ENCODE measurements at regions not wholly inside any gene's neighbourhood (a gene's known extent, or its start where the extent isn't known, plus 50 kb on each side); places are given as distances from the start of the nearest gene placed in this dataset.
"Not testable (repeated sequence)": the region's sequence is repeated elsewhere in the genome, so short reads cannot be mapped to it uniquely, and the experiment has no call there.

- Mint-ChIP-seq H3K27ac (no peak overlapping the region), H3K36me3 (no peaks in the 10 kb centered on the region), H3K4me1 (no peaks in the 10 kb centered on the region), H3K4me3 (no peak overlapping the region), H3K9me3 (no peaks in the 10 kb centered on the region), H3K27me3 (peaks cover 5 to 18% of the 10 kb centered on the region in 2 donors)
- Histone ChIP-seq H3K27me3 (ENCODE audit: insufficient read depth, low read length, poor library complexity, severe bottlenecking) (no peaks in the 10 kb centered on the region), H3K36me3 (ENCODE audit: insufficient read depth, low read length) (no peaks in the 10 kb centered on the region), H3K4me1 (ENCODE audit: insufficient read depth, low read length) (no peaks in the 10 kb centered on the region), H3K9me3 (ENCODE audit: low read length) (no peaks in the 10 kb centered on the region), H3K27ac (ENCODE audit: low read depth, low read length) (no peak overlapping the region), H3K4me3 (ENCODE audit: low read length) (no peak overlapping the region)
- DNase-seq = no peak
- ChIA-PET POLR2A (no interaction called here), CTCF (interaction anchor here (1.6 kb wide), 1 partner anchor 433 kb away, joined by 4 read pairs; no protein-coding TSS in a partner anchor)
Measured at GRCh38 chr16:87202346-87202745, 114.8 kb downstream of the C16orf95 start.

DNA sequence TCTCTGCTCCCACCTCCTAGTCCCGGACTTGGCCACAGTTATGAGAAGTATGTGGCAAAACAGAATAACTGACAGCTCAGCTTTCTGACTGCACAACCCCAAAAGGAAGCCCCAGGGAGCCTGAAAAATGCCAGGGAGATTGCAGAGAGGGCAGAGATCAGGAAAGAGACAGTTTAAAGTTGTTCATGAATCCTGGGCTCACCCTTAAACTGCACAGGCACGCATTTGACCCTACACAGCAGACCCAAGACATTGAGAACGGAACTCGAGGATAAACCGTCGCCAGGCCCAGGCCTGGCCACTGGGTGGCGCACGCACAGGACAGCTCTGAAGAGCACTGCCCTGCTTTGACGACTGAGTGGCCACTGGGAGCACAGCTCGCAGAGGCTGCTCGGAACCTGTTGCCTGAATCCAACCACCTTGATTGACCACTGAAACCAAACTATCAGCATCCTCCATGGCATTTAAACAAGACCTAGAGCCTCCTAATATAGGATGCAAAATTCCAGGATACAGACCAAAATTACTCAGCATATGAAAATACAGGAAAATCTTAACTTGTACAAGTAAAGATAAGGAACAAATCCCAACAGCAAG, 114.0 kb downstream of the C16orf95 start:
- no peak overlapping the region for H3K27ac Mint-ChIP-seq
- POLR2A ChIA-PET = no interaction called here
- no peaks in the 10 kb centered on the region for H3K27me3 ChIP-seq (ENCODE audit: insufficient read depth, low read length, poor library complexity, severe bottlenecking)
- H3K9me3 ChIP-seq (ENCODE audit: low read length) = no peaks in the 10 kb centered on the region
- no peak overlapping the region for H3K4me3 Mint-ChIP-seq
- H3K36me3 ChIP-seq (ENCODE audit: insufficient read depth, low read length) = no peaks in the 10 kb centered on the region
- peaks cover 5 to 18% of the 10 kb centered on the region in 2 donors for H3K27me3 Mint-ChIP-seq
- no peaks in the 10 kb centered on the region for H3K36me3 Mint-ChIP-seq
- CTCF ChIA-PET = no interaction called here
- H3K4me1 Mint-ChIP-seq = no peaks in the 10 kb centered on the region
- no peaks in the 10 kb centered on the region for H3K4me1 ChIP-seq (ENCODE audit: insufficient read depth, low read length)
- no peak overlapping the region for H3K4me3 ChIP-seq (ENCODE audit: low read length)
- no peaks in the 10 kb centered on the region for H3K9me3 Mint-ChIP-seq
- no peak overlapping the region for H3K27ac ChIP-seq (ENCODE audit: low read depth, low read length)
- DNase-seq = peak in 2 of 5 donors; percentile 7 to 10

DNA sequence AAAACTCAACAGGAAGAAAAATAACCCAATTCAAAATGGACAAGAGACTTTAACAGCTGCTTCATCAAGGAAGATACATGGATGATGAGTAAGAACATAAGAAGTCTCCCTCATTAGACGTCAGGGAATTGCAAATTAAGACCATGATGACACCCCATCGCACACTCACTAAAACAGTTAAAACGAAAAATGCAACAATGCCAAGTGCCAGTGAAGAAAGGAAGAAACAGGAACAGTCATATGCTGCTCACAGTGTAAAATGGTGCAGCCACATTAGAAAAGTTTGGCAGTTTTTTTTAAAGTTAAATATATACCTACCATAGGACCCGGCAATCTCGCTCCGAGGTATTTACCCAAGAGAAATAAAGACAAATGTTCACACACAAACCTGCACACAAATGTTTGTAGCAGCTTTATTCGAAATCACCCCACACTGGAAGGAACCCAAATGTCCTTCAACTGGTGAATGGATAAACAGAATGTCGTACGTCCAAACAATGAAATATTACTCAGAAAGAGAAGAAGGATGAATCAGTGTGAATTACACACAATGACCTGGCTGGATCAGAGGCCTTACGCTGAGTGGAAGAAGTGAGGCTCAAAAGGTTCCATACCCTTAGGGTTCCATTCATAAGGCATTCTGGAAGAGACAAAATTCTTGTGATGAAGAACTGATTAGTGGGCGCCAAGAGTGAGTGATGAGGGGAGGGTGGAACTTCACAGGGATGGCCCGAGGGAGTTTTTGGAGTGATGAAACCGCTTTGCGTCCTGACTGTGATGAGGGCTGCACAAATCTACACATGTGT, 110.3 kb downstream of the C16orf95 start:
- no peaks in the 10 kb centered on the region for H3K9me3 Mint-ChIP-seq
- no peak for DNase-seq
- H3K27ac ChIP-seq (ENCODE audit: low read depth, low read length) = no peak overlapping the region
- H3K27me3 ChIP-seq (ENCODE audit: insufficient read depth, low read length, poor library complexity, severe bottlenecking) = no peaks in the 10 kb centered on the region
- H3K9me3 ChIP-seq (ENCODE audit: low read length) = no peaks in the 10 kb centered on the region
- CTCF ChIA-PET = no interaction called here
- no peaks in the 10 kb centered on the region for H3K4me1 ChIP-seq (ENCODE audit: insufficient read depth, low read length)
- no peaks in the 10 kb centered on the region for H3K4me1 Mint-ChIP-seq
- no peak overlapping the region for H3K27ac Mint-ChIP-seq
- POLR2A ChIA-PET = no interaction called here
- no peak overlapping the region for H3K4me3 ChIP-seq (ENCODE audit: low read length)
- no peaks in the 10 kb centered on the region for H3K36me3 Mint-ChIP-seq
- no peak overlapping the region for H3K4me3 Mint-ChIP-seq
- H3K27me3 Mint-ChIP-seq = peaks cover 5 to 15% of the 10 kb centered on the region in 2 donors
- H3K36me3 ChIP-seq (ENCODE audit: insufficient read depth, low read length) = no peaks in the 10 kb centered on the region

DNA sequence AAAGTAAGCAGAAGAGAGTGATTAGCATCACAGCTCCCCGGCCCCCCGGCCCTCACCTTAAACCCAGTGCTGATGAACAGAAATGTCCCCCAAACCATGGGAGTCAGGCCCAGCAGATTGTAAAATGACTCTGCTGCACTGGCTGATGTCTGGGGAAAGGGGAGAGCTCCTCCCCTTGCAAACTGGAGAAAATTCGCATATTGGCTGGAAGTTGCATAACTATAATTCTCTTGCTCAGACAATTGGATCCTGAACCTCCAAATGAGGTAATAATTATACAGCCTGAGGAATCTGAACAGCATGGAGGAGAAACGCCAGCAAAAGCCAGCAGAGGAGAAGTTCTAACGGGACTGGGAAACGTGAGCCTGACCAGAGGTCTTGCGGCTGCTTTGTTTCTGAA, 109.7 kb downstream of the C16orf95 start:
- H3K4me1 ChIP-seq (ENCODE audit: insufficient read depth, low read length) = no peaks in the 10 kb centered on the region
- H3K9me3 ChIP-seq (ENCODE audit: low read length) = no peaks in the 10 kb centered on the region
- no peaks in the 10 kb centered on the region for H3K36me3 ChIP-seq (ENCODE audit: insufficient read depth, low read length)
- no peak overlapping the region for H3K27ac ChIP-seq (ENCODE audit: low read depth, low read length)
- peaks cover 5 to 9% of the 10 kb centered on the region in 2 donors for H3K27me3 Mint-ChIP-seq
- H3K27ac Mint-ChIP-seq = peak overlapping the region in 1 of 8 donors; percentile 20
- no peaks in the 10 kb centered on the region for H3K27me3 ChIP-seq (ENCODE audit: insufficient read depth, low read length, poor library complexity, severe bottlenecking)
- H3K9me3 Mint-ChIP-seq = no peaks in the 10 kb centered on the region
- no peak for DNase-seq
- no peak overlapping the region for H3K4me3 Mint-ChIP-seq
- no peak overlapping the region for H3K4me3 ChIP-seq (ENCODE audit: low read length)
- no peaks in the 10 kb centered on the region for H3K36me3 Mint-ChIP-seq
- ChIA-PET POLR2A (no interaction called here), CTCF (no interaction called here)
- no peaks in the 10 kb centered on the region for H3K4me1 Mint-ChIP-seq

- CTCF ChIA-PET = no interaction called here
- no peaks in the 10 kb centered on the region for H3K36me3 ChIP-seq (ENCODE audit: insufficient read depth, low read length)
- no peak overlapping the region for H3K4me3 ChIP-seq (ENCODE audit: low read length)
- Mint-ChIP-seq H3K4me3 (no peak overlapping the region), H3K36me3 (no peaks in the 10 kb centered on the region), H3K27ac (no peak overlapping the region), H3K4me1 (no peaks in the 10 kb centered on the region), H3K27me3 (peaks cover 5 to 7% of the 10 kb centered on the region in 2 donors), H3K9me3 (no peaks in the 10 kb centered on the region)
- no peak for DNase-seq
- POLR2A ChIA-PET = no interaction called here
- no peaks in the 10 kb centered on the region for H3K27me3 ChIP-seq (ENCODE audit: insufficient read depth, low read length, poor library complexity, severe bottlenecking)
- no peaks in the 10 kb centered on the region for H3K4me1 ChIP-seq (ENCODE audit: insufficient read depth, low read length)
- no peak overlapping the region for H3K27ac ChIP-seq (ENCODE audit: low read depth, low read length)
- H3K9me3 ChIP-seq (ENCODE audit: low read length) = no peaks in the 10 kb centered on the region
Measured at GRCh38 chr16:87207965-87208364, 109.2 kb downstream of the C16orf95 start.

DNA sequence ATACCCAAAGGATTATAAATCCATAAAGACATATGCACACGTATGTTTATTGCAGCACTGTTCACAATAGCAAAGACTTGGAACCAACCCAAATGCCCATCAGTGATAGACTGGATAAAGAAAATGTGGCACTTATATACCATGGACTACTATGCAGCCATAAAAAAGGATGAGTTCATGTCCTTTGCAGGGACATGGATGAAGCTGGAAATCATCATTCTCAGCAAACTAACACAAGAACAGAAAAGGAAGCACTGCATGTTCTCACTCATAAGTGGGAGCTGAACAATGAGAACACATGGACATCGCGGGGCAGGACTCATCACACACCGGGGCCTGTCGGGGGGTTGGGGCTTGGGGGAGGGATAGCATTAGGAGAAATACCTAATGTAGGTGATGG, 108.2 kb downstream of the C16orf95 start:
- POLR2A ChIA-PET = not testable (repeated sequence)

DNA sequence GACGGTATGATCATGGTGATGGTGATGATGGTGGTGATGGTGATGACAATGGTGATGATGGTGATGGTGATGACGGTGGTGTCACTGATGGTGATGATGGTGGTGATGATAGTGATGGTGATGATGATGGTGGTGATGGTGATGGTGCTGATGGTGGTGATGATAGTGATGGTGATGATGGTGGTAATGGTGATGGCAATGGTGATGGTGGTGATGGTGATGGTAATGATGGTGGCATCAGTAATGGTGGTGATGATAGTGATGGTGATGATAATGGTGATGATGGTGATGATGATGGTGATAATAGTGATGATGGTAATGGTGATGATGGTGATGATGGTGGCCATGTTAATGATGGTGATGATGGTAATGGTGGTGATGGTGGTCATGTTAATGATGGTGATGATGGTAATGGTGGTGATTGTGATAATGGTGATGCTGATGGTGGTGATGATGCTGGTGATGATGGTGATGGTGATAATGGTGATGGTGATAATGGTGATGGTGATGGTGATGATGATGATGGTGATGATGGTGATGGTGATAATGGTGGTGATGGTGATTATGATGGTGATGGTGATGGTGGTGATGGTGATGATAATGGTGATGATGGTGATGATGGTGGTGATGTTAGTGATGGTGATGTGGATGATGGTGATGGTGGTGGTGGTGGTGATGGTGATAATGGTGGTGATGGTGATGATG, 107.2 kb downstream of the C16orf95 start:
- no peak overlapping the region for H3K4me3 Mint-ChIP-seq
- no peak overlapping the region for H3K27ac ChIP-seq (ENCODE audit: low read depth, low read length)
- H3K27me3 ChIP-seq (ENCODE audit: insufficient read depth, low read length, poor library complexity, severe bottlenecking) = no peaks in the 10 kb centered on the region
- no peaks in the 10 kb centered on the region for H3K9me3 ChIP-seq (ENCODE audit: low read length)
- no peak overlapping the region for H3K4me3 ChIP-seq (ENCODE audit: low read length)
- no peaks in the 10 kb centered on the region for H3K36me3 ChIP-seq (ENCODE audit: insufficient read depth, low read length)
- H3K4me1 Mint-ChIP-seq = no peaks in the 10 kb centered on the region
- no peaks in the 10 kb centered on the region for H3K9me3 Mint-ChIP-seq
- peaks cover 0 to 2% of the 10 kb centered on the region in 2 donors for H3K27me3 Mint-ChIP-seq
- no peak overlapping the region for H3K27ac Mint-ChIP-seq
- POLR2A ChIA-PET = no interaction called here
- CTCF ChIA-PET = no interaction called here
- H3K4me1 ChIP-seq (ENCODE audit: insufficient read depth, low read length) = no peaks in the 10 kb centered on the region
- DNase-seq = no peak
- no peaks in the 10 kb centered on the region for H3K36me3 Mint-ChIP-seq

More for the DNA sequence above, 108.2 kb downstream of the C16orf95 start:
- H3K27ac Mint-ChIP-seq; H3K9me3 Mint-ChIP-seq; H3K4me1 ChIP-seq (ENCODE audit: insufficient read depth, low read length); H3K36me3 ChIP-seq (ENCODE audit: insufficient read depth, low read length); CTCF ChIA-PET; H3K27ac ChIP-seq (ENCODE audit: low read depth, low read length); H3K9me3 ChIP-seq (ENCODE audit: low read length); H3K36me3 Mint-ChIP-seq; H3K27me3 ChIP-seq (ENCODE audit: insufficient read depth, low read length, poor library complexity, severe bottlenecking); H3K4me3 ChIP-seq (ENCODE audit: low read length); H3K4me3 Mint-ChIP-seq; H3K4me1 Mint-ChIP-seq; DNase-seq; H3K27me3 Mint-ChIP-seq: not testable (repeated sequence)

- Mint-ChIP-seq H3K36me3 (no peaks in the 10 kb centered on the region), H3K9me3 (no peaks in the 10 kb centered on the region), H3K27me3 (peaks cover 0 to 2% of the 10 kb centered on the region in 2 donors), H3K27ac (no peak overlapping the region), H3K4me3 (no peak overlapping the region), H3K4me1 (no peaks in the 10 kb centered on the region)
- H3K4me1 ChIP-seq (ENCODE audit: insufficient read depth, low read length) = no peaks in the 10 kb centered on the region
- CTCF ChIA-PET = no interaction called here
- H3K9me3 ChIP-seq (ENCODE audit: low read length) = no peaks in the 10 kb centered on the region
- POLR2A ChIA-PET = no interaction called here
- H3K27me3 ChIP-seq (ENCODE audit: insufficient read depth, low read length, poor library complexity, severe bottlenecking) = no peaks in the 10 kb centered on the region
- H3K4me3 ChIP-seq (ENCODE audit: low read length) = no peak overlapping the region
- DNase-seq = no peak
- H3K27ac ChIP-seq (ENCODE audit: low read depth, low read length) = no peak overlapping the region
- H3K36me3 ChIP-seq (ENCODE audit: insufficient read depth, low read length) = no peaks in the 10 kb centered on the region
Measured at GRCh38 chr16:87210894-87211293, 106.3 kb downstream of the C16orf95 start.
